MCF 10A (cell line): ENCODE measurements at regions not wholly inside any gene's neighbourhood (a gene's known extent, or its start where the extent isn't known, plus 50 kb on each side); places are given as distances from the start of the nearest gene placed in this dataset.

Source experiments
- BruUV-seq: library from RNA; stranded (reverse); fragments of 400-500 nt; replicated peaks from 2 replicates; lab custom pipeline; 2021; lab: Mats Ljungman, UMichigan
- CTCF ChIA-PET: fragments of 300-600 bp; sonication (Branson Sonifier 250); formaldehyde crosslinking; extraction: SDS; loops from one replicate; lab custom pipeline; 2021; ENCODE audit warnings: antibody characterized with exemption, inconsistent platforms; lab: Yijun Ruan, JAX
- POLR2A ChIA-PET: fragments of 300-600, 350-650 bp; sonication (Branson Sonifier 250); formaldehyde crosslinking; extraction: SDS; loops from one replicate; lab custom pipeline; 2020; ENCODE audit warnings: antibody characterized with exemption, inconsistent platforms; lab: Yijun Ruan, JAX
- DNase-seq: peaks from one replicate; pipeline ENCODE4 v3.0.0-alpha.2; 2018; ENCODE audit not compliant: unreplicated experiment
- H3K27ac Mint-ChIP-seq: one replicate; pipeline ENCODE4 v1.8.0; 2022; ENCODE audit warnings: mild to moderate bottlenecking, low read depth, mixed read lengths; ENCODE audit not compliant: unreplicated experiment
- H3K27me3 Mint-ChIP-seq: one replicate; pipeline ENCODE4 v1.8.0; 2022; ENCODE audit warnings: mixed read lengths; ENCODE audit not compliant: insufficient read depth, unreplicated experiment
- H3K36me3 Mint-ChIP-seq: one replicate; pipeline ENCODE4 v1.8.0; 2022; ENCODE audit warnings: mild to moderate bottlenecking, moderate library complexity, mixed read lengths; ENCODE audit not compliant: insufficient read depth, unreplicated experiment
- H3K4me1 Mint-ChIP-seq: one replicate; pipeline ENCODE4 v1.8.0; 2022; ENCODE audit warnings: mixed read lengths; ENCODE audit not compliant: insufficient read depth, unreplicated experiment
- H3K4me3 Mint-ChIP-seq: one replicate; pipeline ENCODE4 v1.8.0; 2022; ENCODE audit warnings: mild to moderate bottlenecking, moderate library complexity, mixed read lengths; ENCODE audit not compliant: unreplicated experiment
- H3K9me3 Mint-ChIP-seq: one replicate; pipeline ENCODE4 v1.8.0; 2022; ENCODE audit warnings: mixed read lengths; ENCODE audit not compliant: unreplicated experiment
- CTCF ChIP-seq: fragments of 200-600 bp; IDR thresholded peaks from one replicate; pipeline ENCODE4 v1.8.0; 2022; ENCODE audit warnings: antibody characterized with exemption, mild to moderate bottlenecking; ENCODE audit not compliant: unreplicated experiment
- intact Hi-C: fragments of 100-400 bp; cut with micrococcal nuclease; formaldehyde crosslinking; loops from 2 replicates; pipeline ENCODE4 v1.14.1; 2022

- H3K27me3 Mint-ChIP-seq: no peaks in the 10 kb centered on the region
- no TSS peak for BruUV-seq
- no peak for TF ChIP-seq CTCF
- H3K9me3 Mint-ChIP-seq: no peaks in the 10 kb centered on the region
- DNase-seq: no peak
- ChIA-PET POLR2A (no interaction called here), CTCF (no interaction called here)
- no peaks in the 10 kb centered on the region for H3K36me3 Mint-ChIP-seq
- no peaks in the 10 kb centered on the region for H3K4me1 Mint-ChIP-seq
- intact Hi-C loops: no loop called here
- H3K27ac Mint-ChIP-seq: no peak overlapping the region
- no peak overlapping the region for H3K4me3 Mint-ChIP-seq
Measured at GRCh38 chr4:132238697-132239096, 910.4 kb upstream of the PCDH10 start.

- ChIA-PET CTCF (no interaction called here), POLR2A (no interaction called here)
- no peak overlapping the region for H3K27ac Mint-ChIP-seq
- intact Hi-C loops: no loop called here
- no TSS peak for BruUV-seq
- no peaks in the 10 kb centered on the region for H3K9me3 Mint-ChIP-seq
- no peaks in the 10 kb centered on the region for H3K27me3 Mint-ChIP-seq
- no peaks in the 10 kb centered on the region for H3K4me1 Mint-ChIP-seq
- no peak for TF ChIP-seq CTCF
- H3K4me3 Mint-ChIP-seq: no peak overlapping the region
- no peaks in the 10 kb centered on the region for H3K36me3 Mint-ChIP-seq
- DNase-seq: no peak
Measured at GRCh38 chr4:132240081-132240480, 909.0 kb upstream of the PCDH10 start.

GRCh38 chr4:132245319-132245718 lies 903.8 kb upstream of the PCDH10 start:
- DNase-seq: no peak

GRCh38 chr4:132264176-132264575 lies 884.9 kb upstream of the PCDH10 start:
- ChIA-PET CTCF (interaction anchor here (0.7 kb wide), 1 partner anchor 80 kb away, joined by 3 read pairs; no protein-coding TSS in a partner anchor), POLR2A (no interaction called here)
- H3K36me3 Mint-ChIP-seq: no peaks in the 10 kb centered on the region
- DNase-seq: no peak
- no TSS peak for BruUV-seq
- no peak for TF ChIP-seq CTCF
- H3K9me3 Mint-ChIP-seq: no peaks in the 10 kb centered on the region
- no peak overlapping the region for H3K4me3 Mint-ChIP-seq
- intact Hi-C loops: no loop called here
- no peak overlapping the region for H3K27ac Mint-ChIP-seq
- H3K27me3 Mint-ChIP-seq: no peaks in the 10 kb centered on the region
- no peaks in the 10 kb centered on the region for H3K4me1 Mint-ChIP-seq

More at GRCh38 chr4:132245319-132245718, 903.8 kb upstream of the PCDH10 start:
- TF ChIP-seq CTCF: no peak
- intact Hi-C loops: no loop called here
- no peak overlapping the region for H3K4me3 Mint-ChIP-seq
- H3K4me1 Mint-ChIP-seq: no peaks in the 10 kb centered on the region
- no peak overlapping the region for H3K27ac Mint-ChIP-seq
- no TSS peak for BruUV-seq
- no peaks in the 10 kb centered on the region for H3K9me3 Mint-ChIP-seq
- H3K27me3 Mint-ChIP-seq: no peaks in the 10 kb centered on the region
- ChIA-PET POLR2A (interaction anchor here (0.7 kb wide), 1 partner anchor 731 kb away, joined by 3 read pairs; no protein-coding TSS in a partner anchor), CTCF (interaction anchor here (1.1 kb wide), 1 partner anchor 15 kb away, joined by 3 read pairs; no protein-coding TSS in a partner anchor)
- no peaks in the 10 kb centered on the region for H3K36me3 Mint-ChIP-seq
